Thyroid gland (tissue), 4 donors: ENCODE measurements at regions not wholly inside any gene's neighbourhood (a gene's known extent, or its start where the extent isn't known, plus 50 kb on each side); places are given as distances from the start of the nearest gene placed in this dataset.

Experiments used
- POLR2A ChIP-seq, 2 donors: fragments of 450-650 bp; IDR thresholded peaks; one replicate each; pipeline ENCODE4 v1.6.1; 2017; ENCODE audit warnings: antibody characterized with exemption in 2 of 2, mild to moderate bottlenecking in 2 of 2, moderate library complexity in 1 of 2
- TF ChIP-seq, protein P1 (sequence below), 6 experiments: fragments of 200-600 bp in 3 of 6; fragments of 450-650 bp in 3 of 6; sonication (generic) in 3 of 6; IDR thresholded peaks; one replicate each; pipeline ENCODE4 v1.5.1; 2016 to 2019; ENCODE audit warnings: antibody characterized with exemption in 6 of 6, mild to moderate bottlenecking in 2 of 6, inconsistent platforms in 1 of 6, moderate library complexity in 1 of 6

DNA sequence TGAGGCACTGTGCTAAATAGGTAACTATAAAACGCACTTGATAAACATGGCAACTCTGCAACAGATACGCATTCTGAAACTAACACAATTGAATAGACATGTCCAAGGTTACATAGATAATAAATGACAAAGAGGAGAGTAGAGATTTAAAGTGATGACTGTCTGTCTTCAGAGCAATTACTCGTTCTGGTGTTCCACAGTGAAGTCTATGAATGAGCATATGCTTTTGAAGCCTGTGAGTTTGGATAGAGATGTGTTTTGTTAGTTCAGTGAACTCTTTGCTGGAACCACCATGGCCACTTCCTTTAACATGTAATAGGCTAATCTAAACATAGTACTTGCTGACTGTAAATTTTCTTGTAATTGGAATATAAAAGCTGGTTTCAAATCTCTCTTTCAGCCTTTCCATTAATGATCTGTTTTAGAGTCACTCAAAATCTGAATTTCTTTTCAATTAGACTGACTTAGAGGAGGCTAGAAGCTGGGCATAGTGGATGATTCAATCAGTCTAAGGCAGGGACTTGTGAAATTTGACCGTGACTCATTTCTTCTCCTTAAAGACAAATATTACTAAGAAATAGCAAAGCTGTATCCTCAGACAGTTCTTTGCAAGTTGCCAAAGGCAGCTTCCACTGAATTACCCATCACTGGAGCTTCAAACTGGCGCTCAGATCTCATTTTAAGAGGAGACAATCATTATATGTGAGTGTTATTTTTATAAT lies 1130.1 kb upstream of the CELF4 start:
- TF ChIP-seq POLR2A (IDR thresholded peaks at IDR 0.05): no peak
- TF ChIP-seq, protein P1, sequence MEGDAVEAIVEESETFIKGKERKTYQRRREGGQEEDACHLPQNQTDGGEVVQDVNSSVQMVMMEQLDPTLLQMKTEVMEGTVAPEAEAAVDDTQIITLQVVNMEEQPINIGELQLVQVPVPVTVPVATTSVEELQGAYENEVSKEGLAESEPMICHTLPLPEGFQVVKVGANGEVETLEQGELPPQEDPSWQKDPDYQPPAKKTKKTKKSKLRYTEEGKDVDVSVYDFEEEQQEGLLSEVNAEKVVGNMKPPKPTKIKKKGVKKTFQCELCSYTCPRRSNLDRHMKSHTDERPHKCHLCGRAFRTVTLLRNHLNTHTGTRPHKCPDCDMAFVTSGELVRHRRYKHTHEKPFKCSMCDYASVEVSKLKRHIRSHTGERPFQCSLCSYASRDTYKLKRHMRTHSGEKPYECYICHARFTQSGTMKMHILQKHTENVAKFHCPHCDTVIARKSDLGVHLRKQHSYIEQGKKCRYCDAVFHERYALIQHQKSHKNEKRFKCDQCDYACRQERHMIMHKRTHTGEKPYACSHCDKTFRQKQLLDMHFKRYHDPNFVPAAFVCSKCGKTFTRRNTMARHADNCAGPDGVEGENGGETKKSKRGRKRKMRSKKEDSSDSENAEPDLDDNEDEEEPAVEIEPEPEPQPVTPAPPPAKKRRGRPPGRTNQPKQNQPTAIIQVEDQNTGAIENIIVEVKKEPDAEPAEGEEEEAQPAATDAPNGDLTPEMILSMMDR (IDR thresholded peaks at IDR 0.05): no peak
